ENCODE measurements at regions not wholly inside any gene's neighbourhood (a gene's known extent, or its start where the extent isn't known, plus 50 kb on each side); places are given as distances from the start of the nearest gene placed in this dataset.

DNA sequence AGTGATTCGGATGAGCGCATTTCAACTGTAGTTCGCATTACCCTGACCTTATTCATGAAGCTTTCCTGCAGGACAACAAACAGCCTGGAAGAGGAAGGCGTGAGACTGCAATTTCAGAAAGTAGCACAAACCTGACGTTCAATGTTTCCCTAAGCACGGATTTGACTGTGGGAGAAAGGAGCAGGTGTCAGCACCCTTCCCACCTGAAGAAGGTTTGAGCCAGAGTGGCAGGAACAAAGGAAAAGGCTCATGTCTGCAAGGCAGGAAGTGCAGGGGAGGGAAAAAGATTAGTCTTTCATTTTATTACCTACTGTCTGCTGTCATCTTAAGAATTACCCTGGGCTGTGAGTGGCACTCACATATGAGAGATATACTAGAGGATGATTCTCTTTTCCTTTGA is 114.0 kb downstream of the MED10 start:
- POLR2A ChIA-PET (ENCODE audit: low non-redundant PET): no interaction called here
- no peak overlapping the region for H3K27ac ChIP-seq
- CTCF ChIA-PET: no interaction called here
- DNase-seq (ENCODE audit: low spot score): no peak
- TF ChIP-seq, protein P1, sequence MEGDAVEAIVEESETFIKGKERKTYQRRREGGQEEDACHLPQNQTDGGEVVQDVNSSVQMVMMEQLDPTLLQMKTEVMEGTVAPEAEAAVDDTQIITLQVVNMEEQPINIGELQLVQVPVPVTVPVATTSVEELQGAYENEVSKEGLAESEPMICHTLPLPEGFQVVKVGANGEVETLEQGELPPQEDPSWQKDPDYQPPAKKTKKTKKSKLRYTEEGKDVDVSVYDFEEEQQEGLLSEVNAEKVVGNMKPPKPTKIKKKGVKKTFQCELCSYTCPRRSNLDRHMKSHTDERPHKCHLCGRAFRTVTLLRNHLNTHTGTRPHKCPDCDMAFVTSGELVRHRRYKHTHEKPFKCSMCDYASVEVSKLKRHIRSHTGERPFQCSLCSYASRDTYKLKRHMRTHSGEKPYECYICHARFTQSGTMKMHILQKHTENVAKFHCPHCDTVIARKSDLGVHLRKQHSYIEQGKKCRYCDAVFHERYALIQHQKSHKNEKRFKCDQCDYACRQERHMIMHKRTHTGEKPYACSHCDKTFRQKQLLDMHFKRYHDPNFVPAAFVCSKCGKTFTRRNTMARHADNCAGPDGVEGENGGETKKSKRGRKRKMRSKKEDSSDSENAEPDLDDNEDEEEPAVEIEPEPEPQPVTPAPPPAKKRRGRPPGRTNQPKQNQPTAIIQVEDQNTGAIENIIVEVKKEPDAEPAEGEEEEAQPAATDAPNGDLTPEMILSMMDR (conservative IDR thresholded peaks at IDR 0.05; ENCODE audit: low read depth): no peak

- ChIA-PET POLR2A (ENCODE audit: low non-redundant PET) (no interaction called here), CTCF (no interaction called here)
Observed at GRCh38 chr5:6262651-6263363, 115.5 kb downstream of the MED10 start.

DNA sequence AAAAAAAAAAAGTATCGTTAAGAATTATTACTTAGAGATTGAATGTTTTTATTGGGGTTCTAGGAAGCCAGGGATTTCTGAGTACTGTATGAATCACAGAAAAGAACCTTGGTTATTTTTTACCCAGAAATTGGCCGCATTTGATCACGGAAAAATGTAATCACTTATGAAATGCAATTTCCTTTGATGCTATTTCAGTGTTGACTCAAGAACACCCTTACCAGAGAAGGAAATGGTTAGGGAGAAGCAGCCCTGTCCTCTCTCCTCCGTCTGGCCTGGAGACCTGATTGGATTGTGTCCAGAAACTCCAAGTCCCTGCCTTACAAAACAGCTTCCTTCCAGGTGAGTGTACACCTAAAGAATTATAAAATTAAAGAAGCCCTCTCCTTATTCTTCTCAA is 116.7 kb downstream of the MED10 start:
- TF ChIP-seq, protein P1 (conservative IDR thresholded peaks at IDR 0.05; ENCODE audit: low read depth): no peak
- peak overlapping the region; percentile 86 for H3K27ac ChIP-seq
- CTCF ChIA-PET: no interaction called here
- DNase-seq (ENCODE audit: low spot score): peak; percentile 11
- POLR2A ChIA-PET (ENCODE audit: low non-redundant PET): no interaction called here

More at GRCh38 chr5:6262651-6263363, 115.5 kb downstream of the MED10 start:
- TF ChIP-seq, protein P1 (conservative IDR thresholded peaks at IDR 0.05; ENCODE audit: low read depth): no peak
- no peak for DNase-seq (ENCODE audit: low spot score)
- H3K27ac ChIP-seq: peak overlapping the region; percentile 31; the same call in 1 of the 2 replicates

- DNase-seq (ENCODE audit: low spot score): peak; percentile 8
- ChIA-PET CTCF (no interaction called here), POLR2A (ENCODE audit: low non-redundant PET) (no interaction called here)
- peak overlapping the region; percentile 86 for H3K27ac ChIP-seq
- TF ChIP-seq, protein P1 (conservative IDR thresholded peaks at IDR 0.05; ENCODE audit: low read depth): no peak
Observed at GRCh38 chr5:6261256-6261655, 117.1 kb downstream of the MED10 start.

DNA sequence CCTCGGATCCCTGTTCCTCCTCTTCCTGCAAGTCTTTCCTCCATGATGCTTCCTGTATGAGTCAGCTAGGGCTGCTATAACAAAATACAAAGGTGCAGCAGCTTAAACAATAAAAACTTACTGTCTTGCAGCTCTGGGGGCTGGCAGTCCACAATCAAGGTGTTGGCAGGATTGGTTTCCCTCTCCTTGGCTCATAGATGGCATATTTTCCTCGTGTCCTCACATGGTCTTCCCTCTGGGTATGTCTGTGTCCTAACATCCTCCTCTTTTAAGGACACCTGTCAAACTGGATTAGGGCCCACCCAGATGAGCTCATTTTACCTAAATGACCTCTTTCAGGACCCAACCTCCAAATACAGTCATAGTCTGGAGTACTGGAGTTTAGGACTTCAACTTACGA is 117.5 kb downstream of the MED10 start:
- no peak for DNase-seq (ENCODE audit: low spot score)
- TF ChIP-seq, protein P1 (conservative IDR thresholded peaks at IDR 0.05; ENCODE audit: low read depth): no peak
- POLR2A ChIA-PET (ENCODE audit: low non-redundant PET): no interaction called here
- H3K27ac ChIP-seq: peak overlapping the region; percentile 86
- CTCF ChIA-PET: interaction anchor here (0.8 kb wide), 1 partner anchor 8 kb away, joined by 3 read pairs; no protein-coding TSS in a partner anchor

DNA sequence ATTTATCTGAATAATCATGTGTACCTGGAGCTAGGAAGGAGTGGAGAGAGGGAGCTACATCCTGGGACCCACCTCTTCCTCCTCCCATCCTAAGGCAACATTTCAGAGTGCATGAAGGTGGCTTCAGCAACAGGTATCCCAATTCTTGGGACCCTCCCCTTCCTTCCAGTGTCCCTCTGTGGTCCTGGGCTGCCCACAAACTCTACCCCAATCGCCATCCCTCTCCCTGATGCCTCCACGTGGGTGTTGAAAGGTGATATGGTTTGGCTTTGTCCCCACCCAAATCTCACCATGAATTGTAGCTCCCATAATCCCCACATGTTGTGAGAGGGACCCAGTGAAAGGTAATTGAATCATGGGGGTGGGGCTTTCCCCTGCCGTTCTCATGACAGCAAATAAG is 121.4 kb downstream of the MED10 start:
- POLR2A ChIA-PET (ENCODE audit: low non-redundant PET): no interaction called here
- H3K27ac ChIP-seq: no peak overlapping the region
- CTCF ChIA-PET: no interaction called here
- TF ChIP-seq, protein P1 (conservative IDR thresholded peaks at IDR 0.05; ENCODE audit: low read depth): no peak
- no peak for DNase-seq (ENCODE audit: low spot score)
